ENCODE measurements at regions not wholly inside any gene's neighbourhood (a gene's known extent, or its start where the extent isn't known, plus 50 kb on each side); places are given as distances from the start of the nearest gene placed in this dataset.

GRCh38 chr5:63261695-63262094, 683.1 kb downstream of the LRRC70 start:
- Histone ChIP-seq H3K4me1 (ENCODE audit: low read length) (no peaks in the 10 kb centered on the region), H3K9me3 (replicated peaks; ENCODE audit: insufficient read depth, low read length) (no peaks in the 10 kb centered on the region)

DNA sequence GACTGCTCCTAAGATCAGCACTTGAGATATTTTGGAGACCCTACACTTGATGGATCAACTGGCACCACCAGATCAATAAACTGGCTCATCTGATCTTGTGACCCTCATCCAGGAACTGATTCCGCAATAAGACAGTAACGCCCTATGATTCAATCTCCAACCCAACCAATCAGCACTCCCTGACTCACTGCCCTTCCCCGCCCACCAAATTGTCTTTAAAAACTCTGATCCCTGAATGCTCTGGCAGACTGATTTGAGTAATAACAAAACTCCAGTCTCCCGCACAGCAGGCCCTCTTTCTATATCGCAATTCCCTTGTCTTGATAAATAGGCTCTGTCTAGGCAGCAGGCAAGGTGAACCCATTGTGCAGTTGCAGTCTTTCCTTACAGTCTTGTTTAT, 677.0 kb downstream of the LRRC70 start:
- no peaks in the 10 kb centered on the region for H3K9me2 ChIP-seq (replicated peaks; ENCODE audit: insufficient read depth, low read length)
- H3K4me1 ChIP-seq (ENCODE audit: low read length), result no peaks in the 10 kb centered on the region
- H2AFZ ChIP-seq (ENCODE audit: low read length), result no peak overlapping the region
- no peaks in the 10 kb centered on the region for H3K36me3 ChIP-seq (replicated peaks; ENCODE audit: insufficient read depth, low read length)
- DNase-seq, result no peak
- no peak overlapping the region for H3K4me2 ChIP-seq (ENCODE audit: low read depth, low read length)
- no peaks in the 10 kb centered on the region for H4K20me1 ChIP-seq (ENCODE audit: insufficient read depth, low read length)
- H3K27me3 ChIP-seq (replicated peaks; ENCODE audit: insufficient read depth, low read length), result no peaks in the 10 kb centered on the region
- TF ChIP-seq EZH2phosphoT487 (IDR thresholded peaks at IDR 0.05; ENCODE audit: low read length), result no peak
- TF ChIP-seq, protein P1, sequence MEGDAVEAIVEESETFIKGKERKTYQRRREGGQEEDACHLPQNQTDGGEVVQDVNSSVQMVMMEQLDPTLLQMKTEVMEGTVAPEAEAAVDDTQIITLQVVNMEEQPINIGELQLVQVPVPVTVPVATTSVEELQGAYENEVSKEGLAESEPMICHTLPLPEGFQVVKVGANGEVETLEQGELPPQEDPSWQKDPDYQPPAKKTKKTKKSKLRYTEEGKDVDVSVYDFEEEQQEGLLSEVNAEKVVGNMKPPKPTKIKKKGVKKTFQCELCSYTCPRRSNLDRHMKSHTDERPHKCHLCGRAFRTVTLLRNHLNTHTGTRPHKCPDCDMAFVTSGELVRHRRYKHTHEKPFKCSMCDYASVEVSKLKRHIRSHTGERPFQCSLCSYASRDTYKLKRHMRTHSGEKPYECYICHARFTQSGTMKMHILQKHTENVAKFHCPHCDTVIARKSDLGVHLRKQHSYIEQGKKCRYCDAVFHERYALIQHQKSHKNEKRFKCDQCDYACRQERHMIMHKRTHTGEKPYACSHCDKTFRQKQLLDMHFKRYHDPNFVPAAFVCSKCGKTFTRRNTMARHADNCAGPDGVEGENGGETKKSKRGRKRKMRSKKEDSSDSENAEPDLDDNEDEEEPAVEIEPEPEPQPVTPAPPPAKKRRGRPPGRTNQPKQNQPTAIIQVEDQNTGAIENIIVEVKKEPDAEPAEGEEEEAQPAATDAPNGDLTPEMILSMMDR (IDR thresholded peaks at IDR 0.05; ENCODE audit: low read length), result no peak
- TF ChIP-seq EZH2 (optimal IDR thresholded peaks at IDR 0.05; ENCODE audit: low read depth, low read length), result no peak
- H3F3A ChIP-seq (ENCODE audit: insufficient read depth, low read length), result no peaks in the 10 kb centered on the region
- no peak overlapping the region for H3K4me3 ChIP-seq (ENCODE audit: low read length)
- H3K27ac ChIP-seq (ENCODE audit: low read length), result no peak overlapping the region
- no peak overlapping the region for H3K9ac ChIP-seq (ENCODE audit: low read length)
- H3K9me3 ChIP-seq (replicated peaks; ENCODE audit: insufficient read depth, low read length), result no peaks in the 10 kb centered on the region
- no peaks in the 10 kb centered on the region for H3K79me2 ChIP-seq (ENCODE audit: low read length)

More at GRCh38 chr5:63261695-63262094, 683.1 kb downstream of the LRRC70 start:
- no peaks in the 10 kb centered on the region for H3K9me2 ChIP-seq (replicated peaks; ENCODE audit: insufficient read depth, low read length)
- H3K27me3 ChIP-seq (replicated peaks; ENCODE audit: insufficient read depth, low read length), result no peaks in the 10 kb centered on the region
- no peak for DNase-seq
- no peak overlapping the region for H3K4me3 ChIP-seq (ENCODE audit: low read length)
- no peak overlapping the region for H3K9ac ChIP-seq (ENCODE audit: low read length)
- no peaks in the 10 kb centered on the region for H3F3A ChIP-seq (ENCODE audit: insufficient read depth, low read length)
- H3K27ac ChIP-seq (ENCODE audit: low read length), result no peak overlapping the region
- TF ChIP-seq, protein P1 (IDR thresholded peaks at IDR 0.05; ENCODE audit: low read length), result no peak
- TF ChIP-seq EZH2phosphoT487 (IDR thresholded peaks at IDR 0.05; ENCODE audit: low read length) (no peak), EZH2 (optimal IDR thresholded peaks at IDR 0.05; ENCODE audit: low read depth, low read length) (no peak)
- H2AFZ ChIP-seq (ENCODE audit: low read length), result no peak overlapping the region
- H3K4me2 ChIP-seq (ENCODE audit: low read depth, low read length), result no peak overlapping the region
- no peaks in the 10 kb centered on the region for H3K36me3 ChIP-seq (replicated peaks; ENCODE audit: insufficient read depth, low read length)
- H4K20me1 ChIP-seq (ENCODE audit: insufficient read depth, low read length), result no peaks in the 10 kb centered on the region
- H3K79me2 ChIP-seq (ENCODE audit: low read length), result no peaks in the 10 kb centered on the region

GRCh38 chr5:63250939-63251338, 672.3 kb downstream of the LRRC70 start:
- Histone ChIP-seq H3K9me3 (replicated peaks; ENCODE audit: insufficient read depth, low read length) (no peaks in the 10 kb centered on the region), H3F3A (ENCODE audit: insufficient read depth, low read length) (no peaks in the 10 kb centered on the region), H3K4me2 (ENCODE audit: low read depth, low read length) (no peak overlapping the region), H3K79me2 (ENCODE audit: low read length) (no peaks in the 10 kb centered on the region), H3K27me3 (replicated peaks; ENCODE audit: insufficient read depth, low read length) (no peaks in the 10 kb centered on the region), H3K4me3 (ENCODE audit: low read length) (no peak overlapping the region), H4K20me1 (ENCODE audit: insufficient read depth, low read length) (no peaks in the 10 kb centered on the region), H3K4me1 (ENCODE audit: low read length) (0 out of 2 replicates have a peak, but pooled peaks cover 5% of the 10 kb centered on the region), H3K36me3 (replicated peaks; ENCODE audit: insufficient read depth, low read length) (no peaks in the 10 kb centered on the region), H2AFZ (ENCODE audit: low read length) (no peak overlapping the region), H3K27ac (ENCODE audit: low read length) (no peak overlapping the region), H3K9me2 (replicated peaks; ENCODE audit: insufficient read depth, low read length) (no peaks in the 10 kb centered on the region), H3K9ac (ENCODE audit: low read length) (no peak overlapping the region)
- DNase-seq, result no peak
- no peak for TF ChIP-seq EZH2phosphoT487 (IDR thresholded peaks at IDR 0.05; ENCODE audit: low read length)

- Histone ChIP-seq H3K27ac (ENCODE audit: low read length) (no peak overlapping the region), H3K9me2 (replicated peaks; ENCODE audit: insufficient read depth, low read length) (no peaks in the 10 kb centered on the region)
- DNase-seq, result no peak
These were observed 671.3 kb downstream of the LRRC70 start for GRCh38 chr5:63249960-63250359.

More at GRCh38 chr5:63249960-63250359, 671.3 kb downstream of the LRRC70 start:
- Histone ChIP-seq H3K9ac (ENCODE audit: low read length) (no peak overlapping the region), H3K9me3 (replicated peaks; ENCODE audit: insufficient read depth, low read length) (no peaks in the 10 kb centered on the region), H3K27me3 (replicated peaks; ENCODE audit: insufficient read depth, low read length) (no peaks in the 10 kb centered on the region), H3K79me2 (ENCODE audit: low read length) (no peaks in the 10 kb centered on the region), H3F3A (ENCODE audit: insufficient read depth, low read length) (no peaks in the 10 kb centered on the region), H3K4me3 (ENCODE audit: low read length) (no peak overlapping the region), H3K4me2 (ENCODE audit: low read depth, low read length) (no peak overlapping the region), H2AFZ (ENCODE audit: low read length) (no peak overlapping the region), H3K36me3 (replicated peaks; ENCODE audit: insufficient read depth, low read length) (no peaks in the 10 kb centered on the region), H4K20me1 (ENCODE audit: insufficient read depth, low read length) (no peaks in the 10 kb centered on the region), H3K4me1 (ENCODE audit: low read length) (0 out of 2 replicates have a peak, but pooled peaks cover 11% of the 10 kb centered on the region)
- no peak for TF ChIP-seq EZH2phosphoT487 (IDR thresholded peaks at IDR 0.05; ENCODE audit: low read length)
